ENCODE measurements at regions not wholly inside any gene's neighbourhood (a gene's known extent, or its start where the extent isn't known, plus 50 kb on each side); places are given as distances from the start of the nearest gene placed in this dataset.

- no peak for DNase-seq
- Histone ChIP-seq H3K4me1 (no peaks in the 10 kb centered on the region), H3K36me3 (no peaks in the 10 kb centered on the region), H3K4me3 (no peak overlapping the region), H3K9me3 (no peaks in the 10 kb centered on the region), H3K27ac (no peak overlapping the region), H3K27me3 (no peaks in the 10 kb centered on the region)
- TF ChIP-seq CTCF (IDR thresholded peaks at IDR 0.05) = no peak
- TF ChIP-seq POLR2A (IDR thresholded peaks at IDR 0.05) = no peak
These were observed 75.0 kb upstream of the HECTD2 start for GRCh38 chr10:91335147-91335546.

- no peak overlapping the region for H3K4me3 ChIP-seq
These were observed 70.4 kb upstream of the HECTD2 start for GRCh38 chr10:91339729-91340128.

DNA sequence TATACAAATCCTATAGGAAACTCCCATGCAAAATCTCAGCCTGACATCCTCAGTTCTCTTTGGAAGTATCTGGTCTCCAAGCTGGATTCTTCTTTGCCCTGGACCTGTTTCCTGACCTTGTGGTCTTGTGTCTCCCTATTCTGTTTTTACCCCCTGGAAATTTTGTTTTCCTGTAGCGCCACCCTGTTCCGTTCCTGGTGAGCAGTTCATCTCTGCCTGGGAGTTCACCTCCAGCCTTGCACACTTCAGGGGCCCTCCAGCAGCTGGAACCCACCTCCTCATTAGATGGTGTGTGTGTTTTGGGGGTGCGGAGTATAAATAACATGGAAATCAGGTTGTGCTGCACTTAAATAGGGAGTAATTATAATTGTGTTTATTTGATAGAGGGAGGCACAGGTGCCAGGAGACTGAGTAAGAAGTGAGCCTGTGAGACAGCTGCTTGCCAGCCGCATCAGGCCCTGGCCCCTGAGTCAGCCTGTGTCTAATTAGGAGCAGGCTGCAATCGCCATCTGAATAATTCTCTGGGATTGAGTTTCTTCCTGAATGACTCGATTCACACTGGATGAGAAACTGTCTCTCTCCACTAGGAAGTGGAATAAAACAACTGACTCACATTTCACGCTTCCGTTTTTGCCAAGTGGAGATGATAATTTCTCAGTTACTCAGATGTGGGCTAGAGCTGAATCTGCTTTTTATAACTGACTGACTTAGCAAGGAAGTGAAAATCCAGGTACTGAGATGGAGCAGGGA is 69.4 kb upstream of the HECTD2 start:
- Histone ChIP-seq H3K36me3 (no peaks in the 10 kb centered on the region), H3K4me1 (no peaks in the 10 kb centered on the region), H3K9me3 (no peaks in the 10 kb centered on the region), H3K4me3 (no peak overlapping the region), H3K27ac (no peak overlapping the region), H3K27me3 (no peaks in the 10 kb centered on the region)
- no peak for TF ChIP-seq POLR2A (IDR thresholded peaks at IDR 0.05)
- no peak for TF ChIP-seq CTCF (IDR thresholded peaks at IDR 0.05)
- no peak for DNase-seq

More at GRCh38 chr10:91339729-91340128, 70.4 kb upstream of the HECTD2 start:
- Histone ChIP-seq H3K9me3 (no peaks in the 10 kb centered on the region), H3K27me3 (no peaks in the 10 kb centered on the region), H3K36me3 (no peaks in the 10 kb centered on the region), H3K4me1 (no peaks in the 10 kb centered on the region), H3K27ac (no peak overlapping the region)
- TF ChIP-seq POLR2A (IDR thresholded peaks at IDR 0.05) (no peak), CTCF (IDR thresholded peaks at IDR 0.05) (no peak)
- DNase-seq = no peak

DNA sequence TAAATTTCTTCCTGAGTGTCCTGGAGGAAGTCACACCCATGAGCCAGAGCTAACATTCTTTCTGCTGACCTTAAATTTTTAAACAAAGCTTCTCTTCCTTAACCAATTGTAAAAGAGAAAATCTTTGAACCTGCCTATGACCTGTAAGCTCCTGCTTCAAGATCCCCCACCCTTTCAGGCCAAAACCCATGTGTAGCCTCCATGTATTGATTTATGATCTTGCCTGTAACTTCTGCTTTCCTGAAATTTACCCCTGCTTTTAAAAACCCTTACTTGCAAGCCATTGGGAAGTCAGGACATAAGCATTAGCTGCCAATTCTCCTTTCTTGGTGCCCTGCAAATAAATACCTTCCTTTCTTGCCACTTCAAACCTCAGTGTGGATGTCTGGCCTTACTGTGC is 68.5 kb upstream of the HECTD2 start:
- H3K36me3 ChIP-seq = no peaks in the 10 kb centered on the region
- H3K4me3 ChIP-seq = no peak overlapping the region
- DNase-seq = no peak
- no peaks in the 10 kb centered on the region for H3K27me3 ChIP-seq
- no peak overlapping the region for H3K27ac ChIP-seq
- no peak for TF ChIP-seq CTCF (IDR thresholded peaks at IDR 0.05)
- no peak for TF ChIP-seq POLR2A (IDR thresholded peaks at IDR 0.05)
- no peaks in the 10 kb centered on the region for H3K4me1 ChIP-seq
- H3K9me3 ChIP-seq = no peaks in the 10 kb centered on the region

DNA sequence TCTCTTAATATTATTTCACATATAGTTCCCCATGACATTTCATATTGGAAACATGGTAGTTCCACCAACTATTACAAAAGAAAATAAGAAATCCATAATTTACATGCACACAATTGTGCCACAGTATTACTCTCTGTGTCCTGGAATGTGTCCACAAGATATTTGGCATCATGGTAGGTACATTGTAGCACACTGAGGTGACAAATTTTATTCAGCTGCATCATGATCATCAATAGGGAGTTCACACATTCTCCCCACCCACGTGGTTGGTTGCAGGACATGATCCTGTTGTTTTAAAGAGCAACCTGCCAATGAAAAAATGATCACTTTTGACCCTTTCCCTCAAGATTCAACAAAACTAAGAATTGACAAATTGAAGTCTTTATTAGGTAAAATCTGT is 67.1 kb upstream of the HECTD2 start:
- no peak for DNase-seq
- TF ChIP-seq CTCF (IDR thresholded peaks at IDR 0.05) = no peak
- no peak for TF ChIP-seq POLR2A (IDR thresholded peaks at IDR 0.05)
- no peak overlapping the region for H3K4me3 ChIP-seq
- no peaks in the 10 kb centered on the region for H3K4me1 ChIP-seq
- no peaks in the 10 kb centered on the region for H3K27me3 ChIP-seq
- no peaks in the 10 kb centered on the region for H3K9me3 ChIP-seq
- H3K27ac ChIP-seq = no peak overlapping the region
- H3K36me3 ChIP-seq = no peaks in the 10 kb centered on the region

Data from Peyer's patch (tissue), 4 donors.